ENCODE measurements at regions not wholly inside any gene's neighbourhood (a gene's known extent, or its start where the extent isn't known, plus 50 kb on each side); places are given as distances from the start of the nearest gene placed in this dataset.

GRCh38 chrX:139200793-139201192, 329.7 kb upstream of the F9 start:
- H3K27ac Mint-ChIP-seq: no peak overlapping the region
- no peak for ATAC-seq (ENCODE audit: low read depth)
- no peaks in the 10 kb centered on the region for H3K36me3 Mint-ChIP-seq
- peaks cover 5% of the 10 kb centered on the region for H3K4me1 Mint-ChIP-seq
- H3K27me3 Mint-ChIP-seq: peaks cover 19% of the 10 kb centered on the region
- peaks cover 1% of the 10 kb centered on the region for H3K9me3 Mint-ChIP-seq
- no peak for DNase-seq (ENCODE audit: low spot score in 2 of 2)
- no peak overlapping the region for H3K4me3 Mint-ChIP-seq

GRCh38 chrX:139200346-139200745, 330.2 kb upstream of the F9 start:
- Mint-ChIP-seq H3K4me1 (peaks cover 2% of the 10 kb centered on the region), H3K9me3 (peaks cover 1% of the 10 kb centered on the region)
- no peak for ATAC-seq (ENCODE audit: low read depth)

GRCh38 chrX:139199933-139200332, 330.6 kb upstream of the F9 start:
- peaks cover 2% of the 10 kb centered on the region for H3K4me1 Mint-ChIP-seq
- no peak overlapping the region for H3K27ac Mint-ChIP-seq
- peaks cover 1% of the 10 kb centered on the region for H3K9me3 Mint-ChIP-seq
- DNase-seq (ENCODE audit: low spot score in 2 of 2) (no peak), ATAC-seq (ENCODE audit: low read depth) (no peak)
- H3K27me3 Mint-ChIP-seq: peaks cover 16% of the 10 kb centered on the region
- no peak overlapping the region for H3K4me3 Mint-ChIP-seq
- no peaks in the 10 kb centered on the region for H3K36me3 Mint-ChIP-seq

More at GRCh38 chrX:139200346-139200745, 330.2 kb upstream of the F9 start:
- no peak overlapping the region for H3K27ac Mint-ChIP-seq
- no peak overlapping the region for H3K4me3 Mint-ChIP-seq
- H3K36me3 Mint-ChIP-seq: no peaks in the 10 kb centered on the region
- peaks cover 16% of the 10 kb centered on the region for H3K27me3 Mint-ChIP-seq
- DNase-seq (ENCODE audit: low spot score in 2 of 2): no peak

GRCh38 chrX:139198936-139199335, 331.6 kb upstream of the F9 start:
- no peak for ATAC-seq (ENCODE audit: low read depth)
- peaks cover 1% of the 10 kb centered on the region for H3K9me3 Mint-ChIP-seq
- no peaks in the 10 kb centered on the region for H3K4me1 Mint-ChIP-seq
- peaks cover 14% of the 10 kb centered on the region for H3K27me3 Mint-ChIP-seq
- no peak for DNase-seq (ENCODE audit: low spot score in 2 of 2)
- H3K36me3 Mint-ChIP-seq: no peaks in the 10 kb centered on the region
- no peak overlapping the region for H3K4me3 Mint-ChIP-seq
- no peak overlapping the region for H3K27ac Mint-ChIP-seq

- ATAC-seq (ENCODE audit: low read depth) (no peak), DNase-seq (ENCODE audit: low spot score in 2 of 2) (no peak)
- peaks cover 14% of the 10 kb centered on the region for H3K27me3 Mint-ChIP-seq
- H3K4me3 Mint-ChIP-seq: no peak overlapping the region
- H3K4me1 Mint-ChIP-seq: no peaks in the 10 kb centered on the region
- no peak overlapping the region for H3K27ac Mint-ChIP-seq
- H3K9me3 Mint-ChIP-seq: peaks cover 1% of the 10 kb centered on the region
- no peaks in the 10 kb centered on the region for H3K36me3 Mint-ChIP-seq
Observed at GRCh38 chrX:139196890-139197289, 333.6 kb upstream of the F9 start.

GRCh38 chrX:139194571-139195280, 335.8 kb upstream of the F9 start:
- Mint-ChIP-seq H3K4me1 (no peaks in the 10 kb centered on the region), H3K4me3 (peak overlapping the region; percentile 21), H3K27ac (no peak overlapping the region), H3K27me3 (peaks cover 11% of the 10 kb centered on the region), H3K36me3 (no peaks in the 10 kb centered on the region), H3K9me3 (peaks cover 1% of the 10 kb centered on the region)
- DNase-seq (ENCODE audit: low spot score in 2 of 2) (no peak), ATAC-seq (ENCODE audit: low read depth) (no peak)

- no peaks in the 10 kb centered on the region for H3K4me1 Mint-ChIP-seq
- DNase-seq (ENCODE audit: low spot score in 2 of 2) (no peak), ATAC-seq (ENCODE audit: low read depth) (no peak)
- H3K27me3 Mint-ChIP-seq: peaks cover 8% of the 10 kb centered on the region
- no peak overlapping the region for H3K27ac Mint-ChIP-seq
- H3K36me3 Mint-ChIP-seq: no peaks in the 10 kb centered on the region
- H3K4me3 Mint-ChIP-seq: no peak overlapping the region
- no peaks in the 10 kb centered on the region for H3K9me3 Mint-ChIP-seq
Observed at GRCh38 chrX:139192386-139192961, 338.1 kb upstream of the F9 start.

GRCh38 chrX:139191746-139192385, 338.7 kb upstream of the F9 start:
- no peak for DNase-seq (ENCODE audit: low spot score in 2 of 2)
- Mint-ChIP-seq H3K4me3 (no peak overlapping the region), H3K36me3 (no peaks in the 10 kb centered on the region), H3K27ac (no peak overlapping the region), H3K9me3 (no peaks in the 10 kb centered on the region), H3K27me3 (peaks cover 6% of the 10 kb centered on the region), H3K4me1 (no peaks in the 10 kb centered on the region)
- ATAC-seq (ENCODE audit: low read depth): no peak

GRCh38 chrX:139191286-139191685, 339.3 kb upstream of the F9 start:
- H3K36me3 Mint-ChIP-seq: no peaks in the 10 kb centered on the region
- H3K27ac Mint-ChIP-seq: no peak overlapping the region
- no peak overlapping the region for H3K4me3 Mint-ChIP-seq
- no peaks in the 10 kb centered on the region for H3K9me3 Mint-ChIP-seq
- DNase-seq (ENCODE audit: low spot score in 2 of 2) (no peak), ATAC-seq (ENCODE audit: low read depth) (no peak)
- peaks cover 5% of the 10 kb centered on the region for H3K27me3 Mint-ChIP-seq
- H3K4me1 Mint-ChIP-seq: no peaks in the 10 kb centered on the region

GRCh38 chrX:139187738-139188137, 342.8 kb upstream of the F9 start:
- no peaks in the 10 kb centered on the region for H3K4me1 Mint-ChIP-seq
- ATAC-seq (ENCODE audit: low read depth) (no peak), DNase-seq (ENCODE audit: low spot score in 2 of 2) (no peak)
- no peaks in the 10 kb centered on the region for H3K36me3 Mint-ChIP-seq
- H3K27me3 Mint-ChIP-seq: peaks cover 2% of the 10 kb centered on the region
- no peak overlapping the region for H3K27ac Mint-ChIP-seq
- no peaks in the 10 kb centered on the region for H3K9me3 Mint-ChIP-seq
- no peak overlapping the region for H3K4me3 Mint-ChIP-seq

- no peak overlapping the region for H3K4me3 Mint-ChIP-seq
- H3K27me3 Mint-ChIP-seq: peaks cover 2% of the 10 kb centered on the region
- DNase-seq (ENCODE audit: low spot score in 2 of 2): no peak
- H3K27ac Mint-ChIP-seq: no peak overlapping the region
- H3K36me3 Mint-ChIP-seq: no peaks in the 10 kb centered on the region
- H3K4me1 Mint-ChIP-seq: no peaks in the 10 kb centered on the region
- no peak for ATAC-seq (ENCODE audit: low read depth)
- H3K9me3 Mint-ChIP-seq: no peaks in the 10 kb centered on the region
Observed at GRCh38 chrX:139186991-139187390, 343.5 kb upstream of the F9 start.

GRCh38 chrX:139179592-139179991, 350.9 kb upstream of the F9 start:
- DNase-seq (ENCODE audit: low spot score in 2 of 2) (no peak), ATAC-seq (ENCODE audit: low read depth) (no peak)
- H3K36me3 Mint-ChIP-seq: peaks cover 2% of the 10 kb centered on the region
- no peak overlapping the region for H3K4me3 Mint-ChIP-seq
- no peak overlapping the region for H3K27ac Mint-ChIP-seq
- no peaks in the 10 kb centered on the region for H3K4me1 Mint-ChIP-seq
- peaks cover 2% of the 10 kb centered on the region for H3K9me3 Mint-ChIP-seq
- H3K27me3 Mint-ChIP-seq: peaks cover 3% of the 10 kb centered on the region

- ATAC-seq (ENCODE audit: low read depth) (no peak), DNase-seq (ENCODE audit: low spot score in 2 of 2) (no peak)
- peaks cover 2% of the 10 kb centered on the region for H3K9me3 Mint-ChIP-seq
- H3K27me3 Mint-ChIP-seq: peaks cover 1% of the 10 kb centered on the region
- no peak overlapping the region for H3K27ac Mint-ChIP-seq
- H3K36me3 Mint-ChIP-seq: peaks cover 2% of the 10 kb centered on the region
- no peaks in the 10 kb centered on the region for H3K4me1 Mint-ChIP-seq
- no peak overlapping the region for H3K4me3 Mint-ChIP-seq
Observed at GRCh38 chrX:139178980-139179379, 351.6 kb upstream of the F9 start.

- H3K4me3 Mint-ChIP-seq: no peak overlapping the region
- H3K9me3 Mint-ChIP-seq: peaks cover 2% of the 10 kb centered on the region
- H3K27me3 Mint-ChIP-seq: peaks cover 2% of the 10 kb centered on the region
- no peak overlapping the region for H3K27ac Mint-ChIP-seq
- DNase-seq (ENCODE audit: low spot score in 2 of 2) (no peak), ATAC-seq (ENCODE audit: low read depth) (no peak)
- no peaks in the 10 kb centered on the region for H3K4me1 Mint-ChIP-seq
- peaks cover 2% of the 10 kb centered on the region for H3K36me3 Mint-ChIP-seq
Observed at GRCh38 chrX:139172731-139173130, 357.8 kb upstream of the F9 start.

Data from memory B cell (primary cell).